Trophoblast cell (in vitro differentiated cells and primary cell): ENCODE measurements at regions not wholly inside any gene's neighbourhood (a gene's known extent, or its start where the extent isn't known, plus 50 kb on each side); places are given as distances from the start of the nearest gene placed in this dataset.

ENCODE experiments used
- DNase-seq, 2 donors: peaks; one replicate each; pipeline ENCODE4 v3.0.0-alpha.2; 2016
- H2AFZ ChIP-seq: 2 replicates; pipeline ENCODE4 v1.6.1; 2013; ENCODE audit warnings: low read length, moderate library complexity, mild to moderate bottlenecking; ENCODE audit not compliant: insufficient read depth, poor library complexity
- H2AK5ac ChIP-seq: 2 replicates; pipeline ENCODE4 v1.6.1; 2013; ENCODE audit warnings: mild to moderate bottlenecking, low read length
- H2BK120ac ChIP-seq: 2 replicates; pipeline ENCODE4 v1.6.1; 2013; ENCODE audit warnings: low read length, mild to moderate bottlenecking, moderate library complexity; ENCODE audit not compliant: insufficient read depth, poor library complexity
- H2BK12ac ChIP-seq: 2 replicates; pipeline ENCODE4 v1.6.1; 2013; ENCODE audit warnings: mild to moderate bottlenecking, low read length, moderate library complexity
- H2BK5ac ChIP-seq: 2 replicates; pipeline ENCODE4 v1.6.1; 2013; ENCODE audit warnings: low read length, low read depth, moderate library complexity, mild to moderate bottlenecking; ENCODE audit not compliant: poor library complexity
- H3K14ac ChIP-seq: 2 replicates; pipeline ENCODE4 v1.6.1; 2013; ENCODE audit warnings: mild to moderate bottlenecking, low read length
- H3K18ac ChIP-seq: 2 replicates; pipeline ENCODE4 v1.6.1; 2013; ENCODE audit warnings: mild to moderate bottlenecking, low read length
- H3K23ac ChIP-seq: 2 replicates; pipeline ENCODE4 v1.6.1; 2013; ENCODE audit warnings: low read length
- H3K27ac ChIP-seq: 2 replicates; pipeline ENCODE4 v1.5.1; 2013; ENCODE audit warnings: low read depth, mild to moderate bottlenecking, inconsistent platforms, low read length, moderate library complexity
- H3K27me3 ChIP-seq: 2 replicates; pipeline ENCODE4 v1.6.1; 2013; ENCODE audit warnings: inconsistent platforms, mild to moderate bottlenecking, low read length, moderate library complexity; ENCODE audit not compliant: insufficient read depth
- H3K36me3 ChIP-seq, 2 experiments: 1 replicate in 1 of 2; 2 replicates in 1 of 2; pipeline ENCODE4 v1.6.1; 2013; ENCODE audit warnings: low read length in 2 of 2, mild to moderate bottlenecking in 2 of 2, moderate library complexity in 1 of 2; ENCODE audit not compliant: insufficient read depth in 2 of 2, control insufficient read depth in 1 of 2
- H3K4ac ChIP-seq: 2 replicates; pipeline ENCODE4 v1.6.1; 2013; ENCODE audit warnings: low read depth, mild to moderate bottlenecking, low read length, moderate library complexity
- H3K4me1 ChIP-seq, 2 experiments: 1 replicate in 1 of 2; 2 replicates in 1 of 2; pipeline ENCODE4 v1.6.1; 2013; ENCODE audit warnings: low read length in 2 of 2, mild to moderate bottlenecking in 2 of 2, moderate library complexity in 1 of 2; ENCODE audit not compliant: insufficient read depth in 2 of 2, control insufficient read depth in 1 of 2
- H3K4me2 ChIP-seq: 2 replicates; pipeline ENCODE4 v1.6.1; 2013; ENCODE audit warnings: inconsistent platforms, mild to moderate bottlenecking, low read length, moderate library complexity
- H3K4me3 ChIP-seq: 2 replicates; pipeline ENCODE4 v1.5.1; 2013; ENCODE audit warnings: mild to moderate bottlenecking, low read depth, low read length, inconsistent platforms
- H3K79me1 ChIP-seq: one replicate; pipeline ENCODE4 v1.6.1; 2013; ENCODE audit warnings: low read length
- H3K79me2 ChIP-seq: 2 replicates; pipeline ENCODE4 v1.6.1; 2013; ENCODE audit warnings: low read length, mild to moderate bottlenecking; ENCODE audit not compliant: control insufficient read depth, insufficient read depth, poor library complexity
- H3K9ac ChIP-seq: 2 replicates; pipeline ENCODE4 v1.6.1; 2013; ENCODE audit warnings: mild to moderate bottlenecking, low read length
- H3K9me3 ChIP-seq: 2 replicates; pipeline ENCODE4 v1.6.1; 2013; ENCODE audit warnings: low read depth, mild to moderate bottlenecking, control low read depth, inconsistent platforms, low read length; ENCODE audit not compliant: insufficient read depth
- H4K12ac ChIP-seq: 2 replicates; pipeline ENCODE4 v1.6.1; 2013; ENCODE audit warnings: low read depth, mild to moderate bottlenecking, low read length, moderate library complexity
- H4K8ac ChIP-seq: 2 replicates; pipeline ENCODE4 v1.6.1; 2013; ENCODE audit warnings: low read depth, mild to moderate bottlenecking, low read length, moderate library complexity
- H4K91ac ChIP-seq: one replicate; pipeline ENCODE4 v1.6.1; 2013; ENCODE audit warnings: low read depth, mild to moderate bottlenecking, low read length, moderate library complexity
- WGBS: extraction: QIAGEN DNeasy Blood & Tissue Kit; methylation state at CpG from one replicate; pipeline ENCODE4 v1.1.7; 2013; ENCODE audit warnings: missing lambda C conversion rate; ENCODE audit not compliant: insufficient read length, insufficient coverage; ENCODE audit errors: extremely low coverage; 5-methylcytosine and 5-hydroxymethylcytosine counted together

DNA sequence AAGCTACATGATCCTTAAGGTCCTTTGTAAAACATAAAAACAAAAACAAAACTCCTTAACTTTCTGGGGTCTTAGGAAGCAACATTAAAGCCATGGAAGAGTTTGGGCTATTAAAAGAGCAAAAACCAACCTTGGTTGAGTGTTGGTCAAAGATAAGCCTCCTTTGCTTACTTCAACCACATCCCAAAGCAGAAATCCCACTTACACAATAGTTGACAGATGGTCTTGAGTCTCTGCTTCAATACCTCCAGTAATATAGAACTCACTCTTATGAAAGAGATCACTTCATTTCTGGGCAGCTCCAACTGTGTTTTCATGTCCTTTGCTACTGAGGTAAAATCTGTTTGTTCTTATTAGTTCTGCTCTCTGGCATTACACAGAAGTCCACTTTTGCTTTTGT is 125.8 kb downstream of the SLC38A4 start:
- no peak overlapping the region for H2BK120ac ChIP-seq
- H2AK5ac ChIP-seq, result no peak overlapping the region
- no peak for DNase-seq
- H3K4ac ChIP-seq, result no peak overlapping the region
- no peak overlapping the region for H3K14ac ChIP-seq
- H3K23ac ChIP-seq, result no peak overlapping the region
- no peak overlapping the region for H2BK5ac ChIP-seq
- no peak overlapping the region for H4K91ac ChIP-seq
- no peak overlapping the region for H3K18ac ChIP-seq
- H3K27ac ChIP-seq, result no peak overlapping the region
- H3K79me1 ChIP-seq, result peaks cover 1% of the 10 kb centered on the region
- no peak overlapping the region for H3K9ac ChIP-seq
- H3K4me2 ChIP-seq, result no peak overlapping the region
- H3K79me2 ChIP-seq, result no peaks in the 10 kb centered on the region
- no peak overlapping the region for H2AFZ ChIP-seq
- no peaks in the 10 kb centered on the region for H3K27me3 ChIP-seq
- H3K4me1 ChIP-seq, result peaks cover 0 to 8% of the 10 kb centered on the region in 2 experiments
- H3K36me3 ChIP-seq, result no peaks in the 10 kb centered on the region
- H3K9me3 ChIP-seq, result peaks cover 1% of the 10 kb centered on the region
- H3K4me3 ChIP-seq, result no peak overlapping the region
- no peak overlapping the region for H4K8ac ChIP-seq
- no peak overlapping the region for H4K12ac ChIP-seq
- H2BK12ac ChIP-seq, result no peak overlapping the region

DNA sequence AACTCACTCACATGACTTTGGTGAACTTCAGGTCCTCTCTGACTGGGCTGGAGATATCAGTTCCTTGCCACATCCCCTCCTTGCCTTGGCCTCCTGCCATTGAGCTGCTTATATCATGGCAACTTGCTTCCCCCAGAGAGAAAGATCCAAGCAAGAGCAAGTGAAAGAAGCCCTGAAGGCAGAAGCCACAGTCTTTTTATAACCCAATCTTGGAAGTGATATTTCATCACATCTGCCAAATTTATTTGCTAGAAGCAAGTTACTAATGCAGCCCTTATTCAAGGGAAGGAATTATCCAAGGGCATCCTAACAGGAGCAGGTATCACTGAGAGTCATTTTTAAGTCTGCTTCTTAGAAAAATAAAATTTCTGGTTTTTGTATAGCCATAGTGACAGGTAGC is 127.8 kb downstream of the SLC38A4 start:
- Histone ChIP-seq H2BK120ac (no peak overlapping the region), H4K8ac (no peak overlapping the region), H3K36me3 (no peaks in the 10 kb centered on the region), H3K9me3 (peaks cover 1% of the 10 kb centered on the region), H3K4me1 (peaks cover 0 to 7% of the 10 kb centered on the region in 2 experiments), H3K79me2 (no peaks in the 10 kb centered on the region), H3K27ac (no peak overlapping the region), H3K14ac (no peak overlapping the region), H3K18ac (no peak overlapping the region), H3K4me2 (no peak overlapping the region), H3K9ac (no peak overlapping the region), H4K12ac (no peak overlapping the region), H2AFZ (no peak overlapping the region), H3K23ac (no peak overlapping the region), H2BK5ac (no peak overlapping the region), H2BK12ac (no peak overlapping the region), H2AK5ac (no peak overlapping the region), H3K4me3 (no peak overlapping the region), H3K27me3 (no peaks in the 10 kb centered on the region), H3K79me1 (peaks cover 1% of the 10 kb centered on the region), H3K4ac (no peak overlapping the region), H4K91ac (no peak overlapping the region)
- no peak for DNase-seq

DNA sequence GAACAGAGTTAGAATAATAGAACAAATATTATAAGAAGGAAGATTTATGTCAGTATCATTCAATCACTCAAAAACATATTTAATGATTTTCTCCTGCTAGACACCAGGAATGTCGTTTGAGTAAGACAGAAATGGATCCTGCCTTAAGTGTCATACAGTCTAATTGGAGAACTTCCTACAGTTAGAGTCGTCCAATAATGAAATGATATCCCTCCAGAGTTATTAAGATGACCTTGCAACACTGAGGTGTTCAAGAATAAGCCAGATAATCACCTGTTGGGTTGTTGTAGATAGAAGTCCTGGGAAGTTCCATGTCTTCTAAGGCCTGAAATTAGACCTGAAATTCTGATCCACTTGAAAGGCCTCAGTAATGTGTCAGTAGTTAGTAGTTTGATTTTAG is 132.3 kb downstream of the SLC38A4 start:
- no CpG with 5 or more reads among the region's 2 CpGs for WGBS
- no peak for DNase-seq
- Histone ChIP-seq H3K14ac (no peak overlapping the region), H3K23ac (no peak overlapping the region), H2AK5ac (no peak overlapping the region), H2AFZ (no peak overlapping the region), H4K91ac (no peak overlapping the region), H3K27me3 (no peaks in the 10 kb centered on the region), H3K4ac (no peak overlapping the region), H4K12ac (no peak overlapping the region), H3K79me2 (no peaks in the 10 kb centered on the region), H3K4me2 (no peak overlapping the region), H3K36me3 (no peaks in the 10 kb centered on the region), H3K18ac (no peak overlapping the region), H3K4me1 (no peaks in the 10 kb centered on the region), H3K27ac (no peak overlapping the region), H4K8ac (no peak overlapping the region), H2BK120ac (no peak overlapping the region), H2BK12ac (no peak overlapping the region), H3K9ac (no peak overlapping the region), H3K4me3 (no peak overlapping the region), H3K79me1 (no peaks in the 10 kb centered on the region), H2BK5ac (no peak overlapping the region), H3K9me3 (peaks cover 1% of the 10 kb centered on the region)

DNA sequence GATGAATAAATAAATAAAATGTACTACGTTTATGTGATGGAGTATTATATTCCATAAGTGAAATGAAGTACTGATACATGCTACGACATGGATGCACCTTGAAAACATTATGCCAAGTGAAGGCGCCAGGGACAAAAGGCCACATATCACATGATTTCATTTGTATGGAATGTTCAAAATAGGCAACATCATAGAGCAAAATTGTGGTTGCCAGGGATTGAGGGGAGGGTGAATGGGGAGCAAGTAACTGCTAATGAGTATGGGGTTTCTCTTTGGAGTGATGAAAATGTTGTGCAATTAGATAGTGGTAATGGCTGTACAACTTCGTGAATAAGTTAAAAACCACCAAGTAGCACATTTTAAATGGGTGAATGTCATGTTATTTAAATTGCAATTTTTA is 132.8 kb downstream of the SLC38A4 start:
- Histone ChIP-seq H3K23ac (no peak overlapping the region), H3K4me2 (no peak overlapping the region), H3K4ac (no peak overlapping the region), H3K9me3 (peaks cover 1% of the 10 kb centered on the region), H3K4me1 (no peaks in the 10 kb centered on the region), H3K79me2 (no peaks in the 10 kb centered on the region), H2BK5ac (no peak overlapping the region), H3K9ac (no peak overlapping the region), H3K36me3 (no peaks in the 10 kb centered on the region), H3K18ac (no peak overlapping the region), H2BK12ac (no peak overlapping the region), H4K91ac (no peak overlapping the region), H2AK5ac (no peak overlapping the region), H3K27ac (no peak overlapping the region), H2BK120ac (no peak overlapping the region), H4K8ac (no peak overlapping the region), H3K14ac (no peak overlapping the region), H3K4me3 (no peak overlapping the region), H3K79me1 (no peaks in the 10 kb centered on the region), H2AFZ (no peak overlapping the region), H3K27me3 (no peaks in the 10 kb centered on the region), H4K12ac (no peak overlapping the region)
- no peak for DNase-seq
- WGBS, result no CpG with 5 or more reads among the region's 4 CpGs

DNA sequence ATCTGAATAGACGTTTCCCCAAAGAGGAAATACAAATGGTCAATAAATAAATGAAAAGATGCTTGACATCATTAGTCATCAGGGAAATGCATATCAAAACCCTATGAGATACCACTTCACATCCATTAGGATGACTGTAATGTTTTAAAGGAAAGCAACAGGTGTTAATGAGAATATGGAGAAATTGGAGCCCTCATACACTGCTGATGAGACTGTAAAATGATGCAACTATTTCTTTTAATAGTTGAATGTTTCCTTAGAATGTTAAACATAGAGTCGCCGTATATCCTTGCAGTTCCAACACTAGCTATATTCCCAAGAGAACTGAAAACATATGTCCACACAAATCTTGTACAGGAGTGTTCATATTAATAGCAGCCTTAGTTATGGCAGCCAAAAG is 133.2 kb downstream of the SLC38A4 start:
- no peak overlapping the region for H2BK120ac ChIP-seq
- no peak overlapping the region for H4K91ac ChIP-seq
- no peaks in the 10 kb centered on the region for H3K27me3 ChIP-seq
- H3K14ac ChIP-seq, result no peak overlapping the region
- H3K4ac ChIP-seq, result no peak overlapping the region
- no peak overlapping the region for H3K23ac ChIP-seq
- DNase-seq, result no peak
- no peaks in the 10 kb centered on the region for H3K9me3 ChIP-seq
- no peak overlapping the region for H3K4me2 ChIP-seq
- no peak overlapping the region for H2BK5ac ChIP-seq
- no peak overlapping the region for H3K18ac ChIP-seq
- no peaks in the 10 kb centered on the region for H3K36me3 ChIP-seq
- no CpG with 5 or more reads among the region's 3 CpGs for WGBS
- no peaks in the 10 kb centered on the region for H3K79me1 ChIP-seq
- no peak overlapping the region for H3K4me3 ChIP-seq
- no peak overlapping the region for H3K27ac ChIP-seq
- H3K79me2 ChIP-seq, result no peaks in the 10 kb centered on the region
- H2BK12ac ChIP-seq, result no peak overlapping the region
- no peak overlapping the region for H3K9ac ChIP-seq
- H4K12ac ChIP-seq, result no peak overlapping the region
- H4K8ac ChIP-seq, result no peak overlapping the region
- H2AK5ac ChIP-seq, result no peak overlapping the region
- no peak overlapping the region for H2AFZ ChIP-seq
- H3K4me1 ChIP-seq, result no peaks in the 10 kb centered on the region
